ENCODE measurements at regions not wholly inside any gene's neighbourhood (a gene's known extent, or its start where the extent isn't known, plus 50 kb on each side); places are given as distances from the start of the nearest gene placed in this dataset.

DNA sequence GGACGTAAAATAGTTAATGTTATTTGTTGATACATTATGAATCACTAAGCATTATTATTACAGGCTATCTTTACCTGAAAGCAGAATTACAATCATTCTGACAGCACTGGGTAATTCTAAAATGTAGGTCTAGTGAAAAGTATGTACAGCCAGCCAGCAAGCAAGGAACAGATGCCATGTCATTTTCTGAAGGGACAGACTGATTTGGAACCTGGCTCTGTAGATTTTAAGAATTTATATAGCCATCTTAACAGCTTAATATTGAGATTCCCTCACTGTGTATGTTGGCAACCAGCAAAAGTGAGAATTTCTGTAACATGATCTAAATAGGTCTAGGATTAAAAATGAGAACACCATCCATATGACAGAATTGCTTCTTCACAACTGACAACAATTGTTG, 359.4 kb downstream of the ZIC4 start:
- Histone ChIP-seq H3K4ac (ENCODE audit: low read depth in 1 of 2, low read length in 2 of 2) (no peak overlapping the region), H2BK120ac (ENCODE audit: low read depth, low read length) (no peak overlapping the region), H3K23ac (ENCODE audit: low read length in 2 of 2) (no peak overlapping the region), H2BK15ac (ENCODE audit: low read depth, poor library complexity, severe bottlenecking) (no peak overlapping the region), H3K9me3 (ENCODE audit: control insufficient read depth, low read length) (no peaks in the 10 kb centered on the region), H3K4me2 (ENCODE audit: low read length, poor library complexity, severe bottlenecking) (no peak overlapping the region), H2AK5ac (ENCODE audit: low read length, severe bottlenecking) (no peak overlapping the region), H3K4me1 (ENCODE audit: control insufficient read depth, insufficient read depth, low read depth, low read length) (no peaks in the 10 kb centered on the region), H3K36me3 (ENCODE audit: control insufficient read depth in 1 of 2, insufficient read depth in 2 of 2, low read depth in 1 of 2, low read length in 2 of 2) (no peaks in the 10 kb centered on the region), H3K9ac (ENCODE audit: low read length) (no peak overlapping the region), H3K4me3 (ENCODE audit: insufficient read depth in 1 of 2, low read depth in 1 of 2, low read length in 2 of 2) (no peak overlapping the region), H2BK12ac (ENCODE audit: low read length in 2 of 2) (no peak overlapping the region), H2BK5ac (ENCODE audit: low read depth, low read length, poor library complexity, severe bottlenecking) (no peak overlapping the region), H4K8ac (ENCODE audit: low read length) (no peak overlapping the region), H2AFZ (ENCODE audit: low read depth, low read length) (no peak overlapping the region), H4K91ac (ENCODE audit: low read length) (no peak overlapping the region), H3K14ac (ENCODE audit: low read length in 2 of 2) (no peak overlapping the region), H3K79me1 (replicated peaks; ENCODE audit: low read length, poor library complexity, severe bottlenecking) (no peaks in the 10 kb centered on the region), H3K27ac (ENCODE audit: low read length, poor library complexity, severe bottlenecking) (no peak overlapping the region), H3K27me3 (ENCODE audit: control insufficient read depth in 1 of 2, insufficient read depth in 1 of 2, low read length in 2 of 2) (no peaks in the 10 kb centered on the region), H3K18ac (ENCODE audit: low read depth in 1 of 2, low read length in 2 of 2) (no peak overlapping the region)
- no peak for DNase-seq
- no CpG with 5 or more reads among the region's 1 CpG for WGBS

DNA sequence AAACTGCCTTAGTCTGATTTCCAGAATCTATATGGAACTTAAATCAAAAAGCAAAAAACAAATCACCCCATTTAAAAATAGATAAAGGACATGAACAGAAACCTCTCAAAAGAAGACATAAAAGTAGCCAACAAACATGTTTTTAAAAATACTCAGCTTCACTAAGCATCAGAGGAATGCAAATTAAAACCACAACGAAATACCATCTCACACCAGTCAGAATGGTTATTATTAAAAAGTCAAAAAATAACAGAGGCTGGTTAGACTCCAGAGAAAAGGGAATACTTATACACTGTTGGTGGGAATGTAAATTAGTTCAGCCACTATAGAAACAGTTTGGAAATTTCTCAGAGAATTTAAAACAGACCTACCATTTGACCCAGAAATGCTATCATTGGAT, 367.9 kb downstream of the ZIC4 start:
- Histone ChIP-seq H4K8ac (ENCODE audit: low read length) (no peak overlapping the region), H3K23ac (ENCODE audit: low read length in 2 of 2) (no peak overlapping the region), H2BK5ac (ENCODE audit: low read depth, low read length, poor library complexity, severe bottlenecking) (no peak overlapping the region), H3K18ac (ENCODE audit: low read depth in 1 of 2, low read length in 2 of 2) (no peak overlapping the region), H2AFZ (ENCODE audit: low read depth, low read length) (no peak overlapping the region), H3K14ac (ENCODE audit: low read length in 2 of 2) (no peak overlapping the region), H2BK15ac (ENCODE audit: low read depth, poor library complexity, severe bottlenecking) (no peak overlapping the region), H2AK5ac (ENCODE audit: low read length, severe bottlenecking) (no peak overlapping the region), H4K91ac (ENCODE audit: low read length) (no peak overlapping the region), H3K36me3 (ENCODE audit: control insufficient read depth in 1 of 2, insufficient read depth in 2 of 2, low read depth in 1 of 2, low read length in 2 of 2) (no peaks in the 10 kb centered on the region), H3K4me3 (ENCODE audit: insufficient read depth in 1 of 2, low read depth in 1 of 2, low read length in 2 of 2) (no peak overlapping the region), H2BK120ac (ENCODE audit: low read depth, low read length) (no peak overlapping the region), H3K9ac (ENCODE audit: low read length) (no peak overlapping the region), H3K4me1 (ENCODE audit: control insufficient read depth, insufficient read depth, low read depth, low read length) (no peaks in the 10 kb centered on the region), H3K4ac (ENCODE audit: low read depth in 1 of 2, low read length in 2 of 2) (no peak overlapping the region), H3K27ac (ENCODE audit: low read length, poor library complexity, severe bottlenecking) (no peak overlapping the region), H2BK12ac (ENCODE audit: low read length in 2 of 2) (no peak overlapping the region), H3K4me2 (ENCODE audit: low read length, poor library complexity, severe bottlenecking) (no peak overlapping the region), H3K9me3 (ENCODE audit: control insufficient read depth, low read length) (peaks cover 15% of the 10 kb centered on the region), H3K27me3 (ENCODE audit: control insufficient read depth in 1 of 2, insufficient read depth in 1 of 2, low read length in 2 of 2) (no peaks in the 10 kb centered on the region), H3K79me1 (replicated peaks; ENCODE audit: low read length, poor library complexity, severe bottlenecking) (no peaks in the 10 kb centered on the region)
- no CpG with 5 or more reads among the region's 1 CpG for WGBS
- peak; percentile 5 for DNase-seq

DNA sequence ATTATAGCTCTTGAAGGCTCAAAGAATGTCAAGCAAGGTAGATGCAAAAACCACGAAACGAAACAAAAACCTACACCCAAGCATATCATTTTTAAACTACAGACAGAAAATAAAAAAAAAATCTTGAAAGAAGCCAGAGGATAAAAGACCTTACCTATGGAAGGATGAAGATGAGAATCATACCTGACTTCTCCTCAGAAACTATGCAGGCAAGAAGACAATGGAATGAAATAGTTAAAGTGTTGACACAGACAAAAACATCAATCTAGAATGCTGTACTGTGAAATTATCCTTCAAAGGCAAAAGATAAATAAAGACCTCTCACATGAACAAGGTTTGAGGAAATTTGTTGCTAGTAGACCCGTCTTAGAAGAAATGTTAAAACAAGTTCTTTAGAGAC, 372.0 kb downstream of the ZIC4 start:
- Histone ChIP-seq H3K4me3 (ENCODE audit: insufficient read depth in 1 of 2, low read depth in 1 of 2, low read length in 2 of 2) (no peak overlapping the region), H3K9me3 (ENCODE audit: control insufficient read depth, low read length) (peaks cover 20% of the 10 kb centered on the region), H4K8ac (ENCODE audit: low read length) (no peak overlapping the region), H2BK15ac (ENCODE audit: low read depth, poor library complexity, severe bottlenecking) (no peak overlapping the region), H3K27ac (ENCODE audit: low read length, poor library complexity, severe bottlenecking) (no peak overlapping the region), H3K4ac (ENCODE audit: low read depth in 1 of 2, low read length in 2 of 2) (no peak overlapping the region), H3K9ac (ENCODE audit: low read length) (no peak overlapping the region), H3K18ac (ENCODE audit: low read depth in 1 of 2, low read length in 2 of 2) (no peak overlapping the region), H3K14ac (ENCODE audit: low read length in 2 of 2) (no peak overlapping the region), H2AFZ (ENCODE audit: low read depth, low read length) (no peak overlapping the region), H3K4me2 (ENCODE audit: low read length, poor library complexity, severe bottlenecking) (no peak overlapping the region), H4K91ac (ENCODE audit: low read length) (no peak overlapping the region), H3K4me1 (ENCODE audit: control insufficient read depth, insufficient read depth, low read depth, low read length) (no peaks in the 10 kb centered on the region), H2BK120ac (ENCODE audit: low read depth, low read length) (no peak overlapping the region), H3K79me1 (replicated peaks; ENCODE audit: low read length, poor library complexity, severe bottlenecking) (no peaks in the 10 kb centered on the region), H3K36me3 (ENCODE audit: control insufficient read depth in 1 of 2, insufficient read depth in 2 of 2, low read depth in 1 of 2, low read length in 2 of 2) (no peaks in the 10 kb centered on the region), H2BK12ac (ENCODE audit: low read length in 2 of 2) (no peak overlapping the region), H2AK5ac (ENCODE audit: low read length, severe bottlenecking) (no peak overlapping the region), H3K27me3 (ENCODE audit: control insufficient read depth in 1 of 2, insufficient read depth in 1 of 2, low read length in 2 of 2) (no peaks in the 10 kb centered on the region), H2BK5ac (ENCODE audit: low read depth, low read length, poor library complexity, severe bottlenecking) (no peak overlapping the region), H3K23ac (ENCODE audit: low read length in 2 of 2) (no peak overlapping the region)
- DNase-seq: no peak
- WGBS: 100% methylated on average over 2 of the region's 3 CpGs

DNA sequence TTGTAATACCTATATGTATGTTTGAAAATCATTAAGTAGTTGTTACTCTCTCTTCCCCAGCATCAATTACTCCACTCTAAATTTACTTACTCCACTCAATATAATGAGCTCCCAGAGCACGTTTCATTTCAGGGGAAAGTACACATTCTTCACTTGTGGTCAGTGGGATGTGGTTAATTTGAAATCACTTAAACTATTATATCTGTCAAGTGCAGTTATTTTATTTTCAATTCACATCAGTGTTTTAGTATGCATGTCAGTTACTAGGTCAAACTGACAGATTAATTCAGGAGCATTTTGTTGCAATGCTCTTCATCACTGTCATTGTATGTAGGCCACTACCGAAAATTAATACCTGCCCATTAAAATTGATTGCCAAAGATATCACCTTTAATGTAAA, 376.1 kb downstream of the ZIC4 start:
- H4K8ac ChIP-seq (ENCODE audit: low read length): no peak overlapping the region
- no peak overlapping the region for H2AFZ ChIP-seq (ENCODE audit: low read depth, low read length)
- no peak overlapping the region for H3K27ac ChIP-seq (ENCODE audit: low read length, poor library complexity, severe bottlenecking)
- no peak overlapping the region for H4K91ac ChIP-seq (ENCODE audit: low read length)
- DNase-seq: no peak
- peaks cover 17% of the 10 kb centered on the region for H3K9me3 ChIP-seq (ENCODE audit: control insufficient read depth, low read length)
- H3K4ac ChIP-seq (ENCODE audit: low read depth in 1 of 2, low read length in 2 of 2): no peak overlapping the region
- no peak overlapping the region for H2BK120ac ChIP-seq (ENCODE audit: low read depth, low read length)
- no peaks in the 10 kb centered on the region for H3K36me3 ChIP-seq (ENCODE audit: control insufficient read depth in 1 of 2, insufficient read depth in 2 of 2, low read depth in 1 of 2, low read length in 2 of 2)
- H3K4me3 ChIP-seq (ENCODE audit: insufficient read depth in 1 of 2, low read depth in 1 of 2, low read length in 2 of 2): no peak overlapping the region
- no peaks in the 10 kb centered on the region for H3K79me1 ChIP-seq (replicated peaks; ENCODE audit: low read length, poor library complexity, severe bottlenecking)
- H3K27me3 ChIP-seq (ENCODE audit: control insufficient read depth in 1 of 2, insufficient read depth in 1 of 2, low read length in 2 of 2): no peaks in the 10 kb centered on the region
- no peak overlapping the region for H3K18ac ChIP-seq (ENCODE audit: low read depth in 1 of 2, low read length in 2 of 2)
- no CpG with 5 or more reads among the region's 2 CpGs for WGBS
- H2AK5ac ChIP-seq (ENCODE audit: low read length, severe bottlenecking): no peak overlapping the region
- H2BK5ac ChIP-seq (ENCODE audit: low read depth, low read length, poor library complexity, severe bottlenecking): no peak overlapping the region
- H3K14ac ChIP-seq (ENCODE audit: low read length in 2 of 2): no peak overlapping the region
- H3K23ac ChIP-seq (ENCODE audit: low read length in 2 of 2): no peak overlapping the region
- H3K4me2 ChIP-seq (ENCODE audit: low read length, poor library complexity, severe bottlenecking): no peak overlapping the region
- no peaks in the 10 kb centered on the region for H3K4me1 ChIP-seq (ENCODE audit: control insufficient read depth, insufficient read depth, low read depth, low read length)
- no peak overlapping the region for H2BK12ac ChIP-seq (ENCODE audit: low read length in 2 of 2)
- no peak overlapping the region for H2BK15ac ChIP-seq (ENCODE audit: low read depth, poor library complexity, severe bottlenecking)
- no peak overlapping the region for H3K9ac ChIP-seq (ENCODE audit: low read length)
